DMS79 treated with DMSO at 0.1 percent for 48 hours (cell line): ENCODE measurements at regions not wholly inside any gene's neighbourhood (a gene's known extent, or its start where the extent isn't known, plus 50 kb on each side); places are given as distances from the start of the nearest gene placed in this dataset.
"Not testable (repeated sequence)": the region's sequence is repeated elsewhere in the genome, so short reads cannot be mapped to it uniquely, and the experiment has no call there.

Experiments
- DNase-seq: peaks from one replicate; lab custom pipeline; 2025; lab: John Stamatoyannopoulos, UW

DNA sequence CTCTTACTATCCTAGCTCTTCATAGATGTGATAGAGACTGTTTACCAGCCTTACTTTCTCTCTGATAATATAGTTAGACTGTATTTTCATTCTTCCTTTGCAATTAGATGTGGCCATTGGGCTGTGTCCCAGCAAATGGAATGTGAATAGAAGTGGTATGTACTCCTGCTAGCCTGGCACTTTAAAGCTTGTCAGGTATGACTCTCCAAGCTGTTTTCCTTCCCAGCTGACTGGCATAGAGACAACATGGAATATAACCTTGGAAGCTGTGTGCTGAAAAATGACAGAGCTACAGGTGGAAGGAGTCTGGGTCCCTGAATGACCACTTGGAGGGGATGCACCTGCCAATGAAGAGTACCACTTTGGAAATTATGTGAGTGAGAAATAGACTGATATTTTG lies 116.2 kb downstream of the DIRAS2 start:
- DNase-seq: peak; percentile 6

DNA sequence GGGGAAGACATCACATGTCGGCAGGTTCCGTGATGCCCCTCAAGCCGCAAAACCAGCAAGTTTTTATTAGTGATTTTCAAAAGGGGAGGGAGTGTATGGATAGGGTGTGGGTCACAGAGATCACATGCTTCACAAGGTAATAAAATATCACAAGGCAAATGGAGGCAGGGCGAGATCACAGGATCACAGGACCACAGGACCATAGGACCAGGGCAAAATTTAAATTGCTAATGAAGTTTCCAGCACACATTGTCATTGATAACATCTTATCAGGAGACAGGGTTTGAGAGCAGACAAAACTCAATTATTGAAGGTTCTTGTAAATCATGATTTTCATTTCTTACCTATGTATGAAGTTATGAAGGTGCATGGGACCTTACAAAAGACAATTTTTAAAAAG lies 106.5 kb downstream of the DIRAS2 start:
- not testable (repeated sequence) for DNase-seq

DNA sequence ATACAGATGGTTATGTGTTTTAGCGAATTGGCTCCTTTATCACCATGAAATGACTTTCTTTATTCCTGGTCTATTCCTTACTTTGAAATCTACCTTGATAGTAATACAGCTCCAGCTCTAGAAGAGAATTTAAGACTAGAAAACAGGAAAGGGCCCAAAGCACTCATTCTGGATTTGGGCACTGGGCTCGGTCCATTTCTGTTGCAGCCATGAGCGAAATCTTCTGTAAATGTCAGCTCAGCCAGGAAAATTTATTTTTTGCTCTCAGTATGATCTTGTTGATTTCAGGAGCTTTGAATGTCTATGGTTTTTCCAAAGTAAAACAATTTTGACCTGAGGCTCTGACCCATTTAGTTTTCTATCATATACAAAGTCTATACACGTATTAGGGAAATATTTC lies 104.1 kb downstream of the DIRAS2 start:
- DNase-seq: no peak

DNA sequence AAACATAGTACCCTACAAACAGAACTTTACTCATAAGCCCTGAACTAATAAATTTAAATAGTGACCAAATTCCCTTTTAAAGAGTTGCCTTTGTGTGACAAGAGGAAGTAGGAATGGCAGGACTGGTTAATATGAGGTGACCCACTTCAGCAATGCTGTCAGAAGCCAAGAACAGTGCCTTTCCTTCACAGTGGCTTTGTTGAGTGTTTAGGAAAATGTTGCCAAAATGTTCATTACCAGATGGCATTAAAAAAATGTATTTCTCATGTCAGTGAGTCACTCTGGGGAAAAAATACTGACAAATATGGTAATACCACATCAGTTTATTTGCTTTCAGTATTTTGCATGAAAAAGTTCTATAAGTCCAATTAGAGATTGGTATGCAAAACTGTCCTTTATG lies 103.3 kb downstream of the DIRAS2 start:
- no peak for DNase-seq

GRCh38 chr9:90540734-90541133 lies 101.9 kb downstream of the DIRAS2 start:
- no peak for DNase-seq

DNA sequence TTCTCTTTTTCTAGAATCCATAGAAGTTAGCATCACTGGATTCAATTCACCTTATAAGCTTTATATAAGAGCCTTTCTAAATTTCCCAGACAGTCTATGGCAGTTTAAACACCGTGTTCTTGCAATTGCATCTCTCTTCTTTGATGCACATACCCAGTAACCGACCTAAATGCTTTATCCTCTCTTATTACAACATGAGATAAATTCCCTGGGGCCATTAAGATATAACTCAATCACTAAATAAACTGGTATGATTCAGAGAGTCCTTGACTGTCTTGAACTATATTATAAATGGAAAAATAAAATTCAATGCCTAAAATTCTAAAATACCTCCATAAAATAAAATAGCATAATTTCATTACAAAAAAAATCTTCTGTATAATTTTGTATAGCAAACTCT lies 98.1 kb downstream of the DIRAS2 start:
- DNase-seq: no peak

GRCh38 chr9:90546200-90546599 lies 96.4 kb downstream of the DIRAS2 start:
- peak; percentile 68 for DNase-seq

DNA sequence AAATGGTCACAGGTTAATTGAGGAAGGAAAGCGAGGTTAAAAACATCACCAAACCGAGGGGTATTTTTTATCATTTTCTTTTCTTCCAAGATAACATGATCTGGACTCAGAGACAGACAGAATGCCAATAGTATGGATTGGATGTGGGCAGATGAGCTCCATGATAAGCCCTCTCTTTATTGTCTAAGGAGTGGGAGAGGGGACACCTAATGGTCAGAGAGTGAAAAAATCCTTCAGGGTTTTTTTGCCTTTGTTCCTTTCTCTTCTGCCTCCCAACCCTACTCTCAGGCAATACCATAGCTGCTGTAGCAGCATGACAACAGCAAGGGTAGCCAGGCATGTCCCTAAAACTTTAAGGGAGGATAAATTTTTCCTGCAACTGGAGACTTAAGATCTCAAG lies 94.7 kb downstream of the DIRAS2 start:
- DNase-seq: no peak

- no peak for DNase-seq
Observed at GRCh38 chr9:90552317-90552716, 90.3 kb downstream of the DIRAS2 start.

GRCh38 chr9:90555351-90556057 lies 87.1 kb downstream of the DIRAS2 start:
- no peak for DNase-seq

GRCh38 chr9:90556897-90557675 lies 85.5 kb downstream of the DIRAS2 start:
- DNase-seq: no peak

- DNase-seq: no peak
Observed at GRCh38 chr9:90559075-90560073, 83.2 kb downstream of the DIRAS2 start.
